ENCODE measurements at regions not wholly inside any gene's neighbourhood (a gene's known extent, or its start where the extent isn't known, plus 50 kb on each side); places are given as distances from the start of the nearest gene placed in this dataset.

DNA sequence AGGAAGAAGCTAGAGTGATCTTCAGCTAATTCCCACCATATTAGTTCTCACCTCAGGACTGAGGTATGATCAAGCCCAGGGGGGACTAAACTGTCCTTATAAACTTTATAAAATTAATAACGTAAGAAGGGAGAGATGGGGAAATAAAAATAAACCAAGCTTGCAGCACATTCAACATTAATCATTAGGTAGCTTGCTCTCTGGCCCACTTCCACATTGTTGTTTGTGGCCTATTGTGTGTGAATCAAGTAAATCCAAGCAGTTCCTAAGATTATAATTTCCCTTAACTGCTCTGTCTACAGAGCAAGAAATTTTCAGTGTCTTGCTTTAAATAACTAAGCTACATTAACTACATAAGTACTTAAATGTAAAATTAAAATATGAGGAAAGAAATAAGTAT is 131.3 kb upstream of the ABCA1 start (continued):
- TF ChIP-seq, protein P1, sequence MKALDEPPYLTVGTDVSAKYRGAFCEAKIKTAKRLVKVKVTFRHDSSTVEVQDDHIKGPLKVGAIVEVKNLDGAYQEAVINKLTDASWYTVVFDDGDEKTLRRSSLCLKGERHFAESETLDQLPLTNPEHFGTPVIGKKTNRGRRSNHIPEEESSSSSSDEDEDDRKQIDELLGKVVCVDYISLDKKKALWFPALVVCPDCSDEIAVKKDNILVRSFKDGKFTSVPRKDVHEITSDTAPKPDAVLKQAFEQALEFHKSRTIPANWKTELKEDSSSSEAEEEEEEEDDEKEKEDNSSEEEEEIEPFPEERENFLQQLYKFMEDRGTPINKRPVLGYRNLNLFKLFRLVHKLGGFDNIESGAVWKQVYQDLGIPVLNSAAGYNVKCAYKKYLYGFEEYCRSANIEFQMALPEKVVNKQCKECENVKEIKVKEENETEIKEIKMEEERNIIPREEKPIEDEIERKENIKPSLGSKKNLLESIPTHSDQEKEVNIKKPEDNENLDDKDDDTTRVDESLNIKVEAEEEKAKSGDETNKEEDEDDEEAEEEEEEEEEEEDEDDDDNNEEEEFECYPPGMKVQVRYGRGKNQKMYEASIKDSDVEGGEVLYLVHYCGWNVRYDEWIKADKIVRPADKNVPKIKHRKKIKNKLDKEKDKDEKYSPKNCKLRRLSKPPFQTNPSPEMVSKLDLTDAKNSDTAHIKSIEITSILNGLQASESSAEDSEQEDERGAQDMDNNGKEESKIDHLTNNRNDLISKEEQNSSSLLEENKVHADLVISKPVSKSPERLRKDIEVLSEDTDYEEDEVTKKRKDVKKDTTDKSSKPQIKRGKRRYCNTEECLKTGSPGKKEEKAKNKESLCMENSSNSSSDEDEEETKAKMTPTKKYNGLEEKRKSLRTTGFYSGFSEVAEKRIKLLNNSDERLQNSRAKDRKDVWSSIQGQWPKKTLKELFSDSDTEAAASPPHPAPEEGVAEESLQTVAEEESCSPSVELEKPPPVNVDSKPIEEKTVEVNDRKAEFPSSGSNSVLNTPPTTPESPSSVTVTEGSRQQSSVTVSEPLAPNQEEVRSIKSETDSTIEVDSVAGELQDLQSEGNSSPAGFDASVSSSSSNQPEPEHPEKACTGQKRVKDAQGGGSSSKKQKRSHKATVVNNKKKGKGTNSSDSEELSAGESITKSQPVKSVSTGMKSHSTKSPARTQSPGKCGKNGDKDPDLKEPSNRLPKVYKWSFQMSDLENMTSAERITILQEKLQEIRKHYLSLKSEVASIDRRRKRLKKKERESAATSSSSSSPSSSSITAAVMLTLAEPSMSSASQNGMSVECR (CRISPR knock-in tag; IDR thresholded peaks at IDR 0.05) = no peak
- TF ChIP-seq THAP12 (CRISPR knock-in tag; IDR thresholded peaks at IDR 0.05) = no peak
- TF ChIP-seq KHSRP (IDR thresholded peaks at IDR 0.05) = no peak
- TF ChIP-seq, protein P2, sequence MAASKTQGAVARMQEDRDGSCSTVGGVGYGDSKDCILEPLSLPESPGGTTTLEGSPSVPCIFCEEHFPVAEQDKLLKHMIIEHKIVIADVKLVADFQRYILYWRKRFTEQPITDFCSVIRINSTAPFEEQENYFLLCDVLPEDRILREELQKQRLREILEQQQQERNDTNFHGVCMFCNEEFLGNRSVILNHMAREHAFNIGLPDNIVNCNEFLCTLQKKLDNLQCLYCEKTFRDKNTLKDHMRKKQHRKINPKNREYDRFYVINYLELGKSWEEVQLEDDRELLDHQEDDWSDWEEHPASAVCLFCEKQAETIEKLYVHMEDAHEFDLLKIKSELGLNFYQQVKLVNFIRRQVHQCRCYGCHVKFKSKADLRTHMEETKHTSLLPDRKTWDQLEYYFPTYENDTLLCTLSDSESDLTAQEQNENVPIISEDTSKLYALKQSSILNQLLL (CRISPR knock-in tag; IDR thresholded peaks at IDR 0.05; ENCODE audit: borderline replicate concordance) = no peak
- TF ChIP-seq, protein P3, sequence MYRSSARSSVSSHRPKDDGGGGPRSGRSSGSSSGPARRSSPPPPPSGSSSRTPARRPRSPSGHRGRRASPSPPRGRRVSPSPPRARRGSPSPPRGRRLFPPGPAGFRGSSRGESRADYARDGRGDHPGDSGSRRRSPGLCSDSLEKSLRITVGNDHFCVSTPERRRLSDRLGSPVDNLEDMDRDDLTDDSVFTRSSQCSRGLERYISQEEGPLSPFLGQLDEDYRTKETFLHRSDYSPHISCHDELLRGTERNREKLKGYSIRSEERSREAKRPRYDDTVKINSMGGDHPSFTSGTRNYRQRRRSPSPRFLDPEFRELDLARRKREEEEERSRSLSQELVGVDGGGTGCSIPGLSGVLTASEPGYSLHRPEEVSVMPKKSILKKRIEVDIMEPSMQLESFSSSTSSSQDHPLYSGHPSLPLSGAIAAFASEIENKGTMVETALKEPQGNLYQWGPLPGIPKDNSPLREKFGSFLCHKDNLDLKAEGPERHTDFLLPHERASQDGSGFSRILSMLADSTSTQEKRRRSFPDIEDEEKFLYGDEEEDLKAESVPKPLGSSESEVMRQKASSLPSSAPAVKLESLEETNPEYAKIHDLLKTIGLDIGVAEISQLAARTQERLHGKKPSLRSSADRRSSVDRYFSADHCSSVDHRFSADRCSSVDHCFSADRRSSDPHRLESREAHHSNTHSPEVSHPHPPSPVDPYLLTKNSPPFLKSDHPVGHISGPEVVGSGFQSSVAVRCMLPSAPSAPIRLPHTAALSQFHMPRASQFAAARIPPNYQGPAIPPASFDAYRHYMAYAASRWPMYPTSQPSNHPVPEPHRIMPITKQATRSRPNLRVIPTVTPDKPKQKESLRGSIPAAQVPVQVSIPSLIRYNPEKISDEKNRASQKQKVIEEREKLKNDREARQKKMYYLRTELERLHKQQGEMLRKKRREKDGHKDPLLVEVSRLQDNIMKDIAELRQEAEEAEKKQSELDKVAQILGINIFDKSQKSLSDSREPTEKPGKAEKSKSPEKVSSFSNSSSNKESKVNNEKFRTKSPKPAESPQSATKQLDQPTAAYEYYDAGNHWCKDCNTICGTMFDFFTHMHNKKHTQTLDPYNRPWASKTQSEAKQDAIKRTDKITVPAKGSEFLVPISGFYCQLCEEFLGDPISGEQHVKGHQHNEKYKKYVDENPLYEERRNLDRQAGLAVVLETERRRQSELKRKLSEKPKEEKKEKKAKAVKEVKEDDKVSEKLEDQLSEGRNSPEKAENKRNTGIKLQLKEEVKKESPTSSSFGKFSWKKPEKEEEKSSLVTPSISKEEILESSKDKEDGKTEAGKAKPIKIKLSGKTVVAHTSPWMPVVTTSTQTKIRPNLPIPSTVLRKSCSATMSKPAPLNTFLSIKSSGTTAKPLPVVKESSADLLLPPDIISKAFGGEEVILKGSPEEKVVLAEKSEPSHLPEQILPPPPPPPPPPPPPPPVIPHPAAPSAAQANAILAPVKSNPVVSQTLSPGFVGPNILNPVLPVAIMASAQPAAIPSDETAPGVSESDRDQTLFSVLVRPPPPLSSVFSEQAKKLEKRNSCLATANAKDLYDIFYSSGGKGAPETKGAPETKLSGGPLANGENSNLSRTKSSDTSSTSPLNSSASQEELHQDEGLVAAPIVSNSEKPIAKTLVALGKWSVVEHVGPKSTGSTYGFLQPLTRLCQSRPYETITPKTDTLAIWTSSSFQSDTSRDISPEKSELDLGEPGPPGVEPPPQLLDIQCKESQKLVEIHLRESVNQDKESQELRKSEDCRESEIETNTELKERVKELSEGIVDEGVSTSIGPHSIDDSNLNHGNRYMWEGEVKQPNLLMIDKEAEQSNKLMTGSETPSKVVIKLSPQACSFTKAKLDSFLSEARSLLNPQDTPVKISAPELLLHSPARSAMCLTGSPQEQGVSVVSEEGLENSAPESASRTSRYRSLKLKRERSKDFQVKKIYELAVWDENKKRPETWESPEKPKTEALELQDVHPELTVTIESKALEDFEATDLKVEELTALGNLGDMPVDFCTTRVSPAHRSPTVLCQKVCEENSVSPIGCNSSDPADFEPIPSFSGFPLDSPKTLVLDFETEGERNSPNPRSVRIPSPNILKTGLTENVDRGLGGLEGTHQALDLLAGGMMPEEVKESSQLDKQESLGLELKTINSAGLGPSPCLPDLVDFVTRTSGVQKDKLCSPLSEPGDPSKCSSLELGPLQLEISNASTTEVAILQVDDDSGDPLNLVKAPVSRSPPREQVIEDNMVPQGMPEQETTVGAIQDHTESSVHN (IDR thresholded peaks at IDR 0.05; ENCODE audit: borderline replicate concordance in 1 of 2, low read depth in 1 of 2) = no peak
- TF ChIP-seq PCBP1 (IDR thresholded peaks at IDR 0.05; ENCODE audit: low read depth, low read length, poor library complexity, severe bottlenecking) = no peak
- no peak for TF ChIP-seq ZNF764 (CRISPR knock-in tag; IDR thresholded peaks at IDR 0.05; ENCODE audit: low read depth)
- no peak for TF ChIP-seq NFXL1 (CRISPR knock-in tag; IDR thresholded peaks at IDR 0.05)

Data from K562 (cell line).